GM12865 (cell line): ENCODE measurements at regions not wholly inside any gene's neighbourhood (a gene's known extent, or its start where the extent isn't known, plus 50 kb on each side); places are given as distances from the start of the nearest gene placed in this dataset.

Source experiments
- DNase-seq: peaks from one replicate; pipeline ENCODE4 v3.0.0; 2010; ENCODE audit warnings: low read depth
- H3K4me3 ChIP-seq: 2 replicates; pipeline ENCODE4 v1.5.1; 2011; ENCODE audit warnings: mild to moderate bottlenecking, low read depth, low read length, control low read depth
- CTCF ChIP-seq: IDR thresholded peaks from 2 replicates; pipeline ENCODE4 v1.5.1; 2011; ENCODE audit warnings: low read length, control low read depth, low read depth, inconsistent platforms; ENCODE audit not compliant: insufficient read depth; ENCODE audit errors: missing control alignments

DNA sequence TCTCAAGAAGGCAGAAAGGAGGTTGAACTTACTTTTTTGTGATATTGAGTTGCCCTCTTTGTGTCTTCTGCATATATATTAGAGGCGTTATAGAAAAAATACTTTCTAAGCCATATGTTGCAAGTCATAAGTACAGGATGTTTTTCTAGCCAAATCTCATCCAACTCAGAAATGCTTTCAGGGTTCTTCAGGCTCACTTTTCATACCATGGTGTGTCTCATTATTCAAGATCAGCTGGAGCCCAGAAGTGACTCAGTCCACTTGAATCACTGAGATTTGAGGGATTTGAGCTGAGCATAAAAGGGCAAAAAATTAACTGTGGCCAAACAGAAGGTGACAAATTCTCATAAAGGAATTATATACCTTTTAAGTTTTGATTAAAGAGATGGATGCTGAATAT, 157.3 kb downstream of the WNT5A start:
- no peak overlapping the region for H3K4me3 ChIP-seq
- TF ChIP-seq CTCF, result no peak
- no peak for DNase-seq

DNA sequence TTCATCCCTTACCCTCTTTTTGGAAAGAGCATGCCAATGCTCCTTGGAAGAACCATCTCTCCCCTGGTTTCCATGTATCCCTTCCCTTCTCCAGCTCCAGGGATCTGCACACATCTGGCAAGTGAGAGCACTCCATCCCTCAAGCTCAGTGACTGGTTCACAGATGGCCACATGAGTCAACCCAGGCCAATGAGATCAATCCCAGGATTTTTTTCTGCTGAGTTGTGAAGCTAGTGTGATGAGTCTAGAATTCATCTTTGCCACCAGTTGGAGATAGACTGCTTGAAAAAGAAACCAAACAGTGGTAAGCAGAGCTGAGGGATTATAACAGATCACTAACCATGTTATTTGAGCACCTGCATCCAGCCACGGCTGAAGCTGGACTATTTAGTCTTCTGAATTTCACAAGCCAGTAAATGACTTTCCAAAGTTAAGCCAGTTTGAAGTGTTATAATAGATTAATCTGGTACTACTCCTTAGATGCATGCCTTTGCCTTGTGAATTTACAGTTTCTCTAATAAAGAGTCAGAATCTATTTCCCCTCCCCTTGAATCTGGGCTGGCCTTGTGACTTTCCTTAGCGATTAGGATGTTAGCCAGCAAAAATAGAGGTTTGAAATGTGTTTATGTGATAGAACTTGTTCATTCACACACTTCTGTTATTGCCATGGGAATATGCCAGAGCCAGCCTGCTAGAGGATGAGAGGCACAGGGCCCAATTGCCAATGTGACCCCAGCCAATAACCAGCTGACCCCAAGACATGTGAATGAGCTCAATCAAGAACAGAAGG, 159.8 kb downstream of the WNT5A start:
- no peak for TF ChIP-seq CTCF
- DNase-seq, result no peak

GRCh38 chr3:55322638-55323037, 164.5 kb downstream of the WNT5A start:
- no peak overlapping the region for H3K4me3 ChIP-seq
- TF ChIP-seq CTCF, result no peak
- DNase-seq, result no peak

More for the DNA sequence above, 159.8 kb downstream of the WNT5A start:
- no peak overlapping the region for H3K4me3 ChIP-seq

GRCh38 chr3:55320928-55321327, 166.2 kb downstream of the WNT5A start:
- no peak for DNase-seq
- no peak for TF ChIP-seq CTCF
- H3K4me3 ChIP-seq, result no peak overlapping the region

DNA sequence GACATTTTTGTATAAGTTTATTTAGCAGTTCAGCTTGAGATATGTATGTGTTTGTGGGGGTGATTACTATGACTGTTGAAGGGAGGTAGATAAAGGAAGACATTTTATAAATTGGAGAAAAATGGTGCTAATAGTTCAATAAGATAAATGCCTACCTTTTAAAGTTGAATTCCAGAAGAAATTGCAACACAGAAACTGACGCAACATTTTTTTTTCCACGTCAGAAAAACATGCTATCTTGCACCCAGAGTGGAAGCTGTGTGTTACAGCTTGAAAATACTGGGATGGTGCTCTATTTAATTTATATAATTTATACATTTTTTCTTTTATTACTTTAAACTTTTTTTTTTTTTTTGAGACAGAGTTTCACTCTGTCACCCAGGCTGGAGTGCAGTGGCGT, 171.7 kb downstream of the WNT5A start:
- H3K4me3 ChIP-seq, result no peak overlapping the region
- no peak for DNase-seq
- TF ChIP-seq CTCF, result no peak

GRCh38 chr3:55313666-55314065, 173.4 kb downstream of the WNT5A start:
- no peak for DNase-seq
- TF ChIP-seq CTCF, result no peak
- H3K4me3 ChIP-seq, result no peak overlapping the region

GRCh38 chr3:55309336-55309735, 177.8 kb downstream of the WNT5A start:
- no peak overlapping the region for H3K4me3 ChIP-seq
- no peak for DNase-seq
- TF ChIP-seq CTCF, result no peak
